ENCODE measurements at regions not wholly inside any gene's neighbourhood (a gene's known extent, or its start where the extent isn't known, plus 50 kb on each side); places are given as distances from the start of the nearest gene placed in this dataset.

GRCh38 chr1:63248216-63248615, 74.2 kb upstream of the FOXD3 start:
- peaks cover 2% of the 10 kb centered on the region for H3K27me3 Mint-ChIP-seq
- DNase-seq, result no peak
- H3K9me3 Mint-ChIP-seq, result peaks cover 11% of the 10 kb centered on the region
- no peak overlapping the region for H3K4me3 Mint-ChIP-seq
- H3K27ac Mint-ChIP-seq, result no peak overlapping the region
- ChIA-PET CTCF (no interaction called here), POLR2A (no interaction called here)
- no peaks in the 10 kb centered on the region for H3K36me3 Mint-ChIP-seq (ENCODE audit: low read depth)
- ATAC-seq (ENCODE audit: low read depth), result no peak
- intact Hi-C loops (cut with micrococcal nuclease), result no loop called here
- no peaks in the 10 kb centered on the region for H3K4me1 Mint-ChIP-seq
- TF ChIP-seq CTCF (IDR thresholded peaks at IDR 0.05), result no peak

- CTCF ChIA-PET, result no interaction called here
- no peak for ATAC-seq (ENCODE audit: low read depth)
- POLR2A ChIA-PET, result no interaction called here
- DNase-seq, result no peak
- no peaks in the 10 kb centered on the region for H3K9me3 Mint-ChIP-seq
- intact Hi-C loops (cut with micrococcal nuclease), result no loop called here
- no peak for TF ChIP-seq CTCF (IDR thresholded peaks at IDR 0.05)
- H3K4me1 Mint-ChIP-seq, result no peaks in the 10 kb centered on the region
- peaks cover 5% of the 10 kb centered on the region for H3K27me3 Mint-ChIP-seq
- no peak overlapping the region for H3K4me3 Mint-ChIP-seq
- H3K36me3 Mint-ChIP-seq (ENCODE audit: low read depth), result no peaks in the 10 kb centered on the region
- H3K27ac Mint-ChIP-seq, result no peak overlapping the region
Measured at GRCh38 chr1:63255153-63255552, 67.2 kb upstream of the FOXD3 start.

- Mint-ChIP-seq H3K4me3 (no peak overlapping the region), H3K9me3 (no peaks in the 10 kb centered on the region), H3K36me3 (ENCODE audit: low read depth) (no peaks in the 10 kb centered on the region), H3K4me1 (no peaks in the 10 kb centered on the region), H3K27ac (no peak overlapping the region), H3K27me3 (peaks cover 13% of the 10 kb centered on the region)
- no peak for TF ChIP-seq CTCF (IDR thresholded peaks at IDR 0.05)
- ATAC-seq (ENCODE audit: low read depth) (no peak), DNase-seq (no peak)
- intact Hi-C loops (cut with micrococcal nuclease), result no loop called here
- ChIA-PET CTCF (no interaction called here), POLR2A (no interaction called here)
Measured at GRCh38 chr1:63261736-63262458, 60.5 kb upstream of the FOXD3 start.

- no peak for DNase-seq
- no peaks in the 10 kb centered on the region for H3K9me3 Mint-ChIP-seq
- no peaks in the 10 kb centered on the region for H3K4me1 Mint-ChIP-seq
- H3K27me3 Mint-ChIP-seq, result peaks cover 13% of the 10 kb centered on the region
- POLR2A ChIA-PET, result no interaction called here
- CTCF ChIA-PET, result no interaction called here
- no peak for ATAC-seq (ENCODE audit: low read depth)
- TF ChIP-seq CTCF (IDR thresholded peaks at IDR 0.05), result no peak
- H3K4me3 Mint-ChIP-seq, result no peak overlapping the region
- H3K27ac Mint-ChIP-seq, result no peak overlapping the region
- intact Hi-C loops (cut with micrococcal nuclease), result no loop called here
- no peaks in the 10 kb centered on the region for H3K36me3 Mint-ChIP-seq (ENCODE audit: low read depth)
Measured at GRCh38 chr1:63262459-63262770, 60.0 kb upstream of the FOXD3 start.

- ATAC-seq (ENCODE audit: low read depth), result no peak
- POLR2A ChIA-PET, result no interaction called here
- TF ChIP-seq CTCF (IDR thresholded peaks at IDR 0.05), result no peak
Measured at GRCh38 chr1:63264161-63264560, 58.2 kb upstream of the FOXD3 start.

More at GRCh38 chr1:63264161-63264560, 58.2 kb upstream of the FOXD3 start:
- Mint-ChIP-seq H3K4me1 (no peaks in the 10 kb centered on the region), H3K36me3 (ENCODE audit: low read depth) (no peaks in the 10 kb centered on the region), H3K27ac (no peak overlapping the region), H3K4me3 (no peak overlapping the region), H3K9me3 (no peaks in the 10 kb centered on the region), H3K27me3 (peaks cover 15% of the 10 kb centered on the region)
- CTCF ChIA-PET, result no interaction called here
- no peak for DNase-seq
- intact Hi-C loops (cut with micrococcal nuclease), result no loop called here
